GM18505 (cell line): ENCODE measurements at regions not wholly inside any gene's neighbourhood (a gene's known extent, or its start where the extent isn't known, plus 50 kb on each side); places are given as distances from the start of the nearest gene placed in this dataset.
A peak's percentile ranks its signal among the peaks of the same experiment; 100 is the strongest.

ENCODE experiments used
- ATAC-seq: cut with Tn5 transposase; IDR thresholded peaks from one replicate; pipeline ENCODE4 v1.9.1; 2021; ENCODE audit not compliant: unreplicated experiment
- POLR2A ChIP-seq: IDR thresholded peaks from 4 replicates; pipeline ENCODE4 v1.6.1; 2011; ENCODE audit warnings: borderline replicate concordance; ENCODE audit not compliant: insufficient read depth, insufficient read length; ENCODE audit errors: extremely low read depth

DNA sequence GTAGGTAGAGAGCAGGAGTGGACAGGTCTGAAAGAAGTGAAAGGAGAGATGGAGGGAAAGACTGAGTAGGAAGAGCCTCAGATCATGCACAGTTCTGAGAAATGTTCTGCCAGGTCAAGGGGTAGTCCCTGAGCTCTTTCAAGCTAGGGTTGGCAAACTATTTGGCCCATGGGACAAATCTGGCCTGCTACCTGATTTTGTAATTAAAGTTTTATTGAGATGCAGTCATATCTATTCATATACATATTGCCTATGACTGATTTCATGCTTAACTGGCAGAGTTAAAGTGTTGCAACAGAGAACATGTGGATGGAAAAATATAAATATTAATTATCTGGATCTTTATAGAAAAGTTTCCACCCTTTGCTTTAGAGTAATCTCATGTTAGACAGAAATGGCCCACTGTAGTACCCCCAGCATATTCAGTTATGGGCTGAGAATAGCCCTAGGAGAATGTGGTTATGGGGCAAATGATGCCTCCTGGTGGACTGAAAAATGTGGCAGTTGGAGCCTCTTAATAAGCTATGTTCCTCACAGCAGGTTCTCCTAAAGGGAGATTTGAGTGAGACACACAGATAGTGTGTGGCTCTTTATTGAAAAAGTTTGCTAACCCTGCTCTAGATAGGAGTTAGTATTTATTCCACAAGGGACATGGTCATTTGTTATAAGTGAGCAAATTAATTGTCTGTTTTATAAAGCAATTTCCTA lies 476.9 kb downstream of the LRIG3 start:
- peak; percentile 77 for ATAC-seq
- TF ChIP-seq POLR2A: no peak

GRCh38 chr12:58443981-58444371 lies 476.3 kb downstream of the LRIG3 start:
- no peak for TF ChIP-seq POLR2A
- no peak for ATAC-seq

DNA sequence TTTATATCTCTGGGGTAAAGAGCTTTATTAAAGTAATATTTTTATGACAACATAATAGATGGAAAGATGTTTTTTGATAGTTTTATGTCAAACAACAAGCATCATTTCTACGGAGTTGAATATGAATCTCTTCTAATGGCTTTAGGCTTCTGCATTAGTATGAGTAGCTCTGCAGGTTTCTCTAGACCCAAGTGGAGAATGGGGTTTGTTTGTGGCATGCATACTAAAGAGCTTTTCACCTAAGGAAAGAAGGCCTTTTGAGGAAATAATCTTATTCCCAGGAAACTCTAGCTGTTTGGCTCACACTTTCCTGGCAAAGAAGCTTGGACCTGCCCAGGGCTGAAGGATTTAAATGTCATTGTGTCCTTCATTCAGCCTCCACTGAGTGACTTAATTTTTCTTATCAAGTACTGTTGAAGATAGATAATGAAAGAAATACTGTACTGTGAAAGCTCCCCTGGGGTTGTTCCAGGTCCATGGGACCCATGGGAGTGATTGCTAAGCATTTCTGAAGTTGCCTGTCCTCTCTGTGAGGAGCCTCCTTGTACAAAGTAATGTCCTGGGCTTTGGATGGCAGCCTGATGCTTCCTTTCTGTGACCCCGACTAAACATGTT lies 469.3 kb downstream of the LRIG3 start:
- TF ChIP-seq POLR2A: no peak
- no peak for ATAC-seq

DNA sequence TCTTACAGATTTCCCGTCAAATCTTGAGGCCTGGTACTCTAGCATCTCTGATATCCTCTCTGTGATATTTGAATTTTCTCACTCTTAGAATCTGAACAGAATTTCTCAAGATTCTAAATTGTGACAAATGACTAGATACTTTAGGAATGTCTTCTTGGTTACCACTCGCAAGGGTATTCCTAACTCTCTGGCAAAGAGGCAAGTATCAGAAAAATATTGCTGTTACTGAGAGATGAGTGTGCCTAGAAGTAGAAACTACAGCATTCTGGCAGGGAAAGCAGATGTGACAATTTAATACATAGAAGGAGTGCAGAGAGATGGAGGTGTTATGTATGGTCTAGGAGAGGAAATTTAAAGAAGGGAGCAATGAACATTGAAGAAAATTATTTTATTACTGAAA lies 467.8 kb downstream of the LRIG3 start:
- no peak for TF ChIP-seq POLR2A
- ATAC-seq: no peak

DNA sequence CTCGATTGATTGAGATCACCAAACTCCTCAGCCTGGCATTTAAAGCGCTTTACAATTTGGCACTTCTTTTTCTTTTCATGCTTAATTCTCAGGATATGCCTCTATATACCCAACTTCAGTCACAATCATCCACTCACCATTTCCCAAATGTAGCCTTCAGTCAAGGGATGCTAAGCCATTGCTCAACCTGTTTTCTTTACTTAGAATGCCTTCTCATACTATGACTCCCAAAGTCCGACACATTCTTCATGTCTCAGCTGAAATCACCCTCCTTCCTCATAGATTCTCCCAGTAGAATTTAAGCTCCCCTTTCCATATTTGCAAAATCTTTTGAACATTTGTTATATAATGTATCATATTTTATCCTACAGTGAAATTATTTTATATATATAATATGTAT lies 467.0 kb downstream of the LRIG3 start:
- no peak for TF ChIP-seq POLR2A
- ATAC-seq: no peak

- no peak for TF ChIP-seq POLR2A
- no peak for ATAC-seq
Observed at GRCh38 chr12:58455136-58455535, 465.2 kb downstream of the LRIG3 start.

- no peak for TF ChIP-seq POLR2A
- ATAC-seq: no peak
Observed at GRCh38 chr12:58458102-58458501, 462.2 kb downstream of the LRIG3 start.

DNA sequence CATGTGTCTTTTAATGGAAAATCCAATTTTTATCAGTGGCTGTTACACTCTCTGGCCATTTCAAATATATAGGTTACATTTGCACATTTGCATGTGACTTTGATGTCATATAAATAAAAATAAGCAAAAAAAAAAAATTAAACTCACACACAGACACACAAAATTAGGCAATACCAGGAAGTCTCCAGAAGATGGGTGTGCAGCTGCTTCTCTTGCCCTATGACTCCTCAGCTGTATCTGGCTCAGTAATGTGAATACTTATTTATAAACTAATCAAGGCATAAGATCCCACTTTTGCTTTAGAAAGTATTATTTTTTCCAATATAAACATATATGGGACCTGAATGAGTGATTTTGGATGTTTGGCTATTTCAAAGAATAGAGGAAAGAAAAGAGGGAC lies 461.1 kb downstream of the LRIG3 start:
- ATAC-seq: no peak
- no peak for TF ChIP-seq POLR2A

- no peak for TF ChIP-seq POLR2A
- ATAC-seq: no peak
Observed at GRCh38 chr12:58463051-58463450, 457.3 kb downstream of the LRIG3 start.

GRCh38 chr12:58465418-58465817 lies 454.9 kb downstream of the LRIG3 start:
- no peak for ATAC-seq
- TF ChIP-seq POLR2A: no peak

DNA sequence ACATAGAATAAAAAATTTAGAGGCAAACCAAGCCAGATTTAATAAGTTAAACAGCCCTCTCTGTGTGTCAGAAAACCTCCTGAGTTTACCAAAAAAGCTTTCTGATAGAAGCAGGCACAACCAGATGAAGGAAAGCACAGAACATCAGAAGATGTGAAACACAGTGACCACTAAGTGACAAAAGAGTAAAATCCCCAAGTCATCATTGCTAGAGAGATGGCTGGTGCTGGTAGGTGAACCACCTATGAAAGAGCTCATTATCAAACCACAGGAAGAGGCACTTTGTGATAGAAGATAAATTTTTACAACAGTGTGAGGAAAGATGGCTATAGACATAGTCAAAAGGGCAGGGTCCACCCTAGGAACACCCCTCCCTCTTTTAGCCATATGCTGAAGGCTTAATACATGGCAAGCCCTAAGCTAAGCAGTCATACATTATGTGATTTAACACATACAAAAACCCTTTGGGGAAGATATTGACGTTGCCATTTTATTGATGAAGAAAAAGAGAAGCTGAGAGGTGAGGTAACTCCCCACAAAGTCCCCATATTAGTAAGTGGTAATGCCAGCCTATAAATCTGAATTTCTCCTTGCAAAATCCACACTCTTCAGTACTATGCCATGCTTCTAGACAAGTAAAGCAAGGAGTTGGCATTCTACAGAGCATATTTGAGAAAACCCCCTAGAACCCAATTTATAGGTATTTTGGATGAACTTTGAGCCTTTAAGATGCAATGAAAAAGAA lies 449.9 kb downstream of the LRIG3 start:
- no peak for TF ChIP-seq POLR2A
- ATAC-seq: no peak

GRCh38 chr12:58479401-58479800 lies 440.9 kb downstream of the LRIG3 start:
- ATAC-seq: no peak
- no peak for TF ChIP-seq POLR2A

DNA sequence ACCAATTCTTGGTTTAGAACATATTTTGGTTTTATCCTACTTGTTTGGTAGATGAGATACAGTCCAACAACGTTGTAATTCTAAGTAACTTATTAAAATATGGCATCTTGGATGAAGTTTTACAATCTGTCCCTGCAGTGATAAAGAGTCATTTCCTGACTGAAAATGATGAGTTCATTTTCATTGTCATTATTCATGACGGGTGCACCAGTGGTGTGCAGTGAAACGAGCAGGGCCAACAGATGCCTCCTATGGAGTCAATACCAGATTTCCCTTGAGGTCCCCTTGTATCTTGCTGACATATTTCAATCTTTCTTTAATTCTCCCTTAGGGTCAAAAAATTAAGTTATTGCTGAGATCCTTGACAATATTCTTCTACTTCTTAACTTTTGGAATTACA lies 438.5 kb downstream of the LRIG3 start:
- no peak for ATAC-seq
- no peak for TF ChIP-seq POLR2A

- no peak for TF ChIP-seq POLR2A
- no peak for ATAC-seq
Observed at GRCh38 chr12:58487255-58487654, 433.0 kb downstream of the LRIG3 start.
